SK-N-SH (cell line): ENCODE measurements at regions not wholly inside any gene's neighbourhood (a gene's known extent, or its start where the extent isn't known, plus 50 kb on each side); places are given as distances from the start of the nearest gene placed in this dataset.
"Not testable (repeated sequence)": the region's sequence is repeated elsewhere in the genome, so short reads cannot be mapped to it uniquely, and the experiment has no call there.

Experiments
- CTCF ChIA-PET: fragments of 300-600, 350-600 bp; formaldehyde crosslinking; extraction: SDS; loops from one replicate; lab custom pipeline; 2021; lab: Yijun Ruan, JAX
- POLR2A ChIA-PET: fragments of 350-600 bp; sonication (Branson Sonifier 250); formaldehyde crosslinking; extraction: SDS; loops from one replicate; lab custom pipeline; 2020; ENCODE audit warnings: antibody characterized with exemption, inconsistent platforms; lab: Yijun Ruan, JAX
- DNase-seq: peaks from one replicate; pipeline ENCODE4 v3.0.0; 2012
- H2AFZ ChIP-seq: fragments of 200-600 bp; sonication (generic); 2 replicates; pipeline ENCODE4 v1.8.1; 2016; ENCODE audit warnings: antibody characterized with exemption, mild to moderate bottlenecking, low read depth
- H3F3A ChIP-seq: fragments of 200-600 bp; sonication (generic); replicated peaks from 2 replicates; pipeline ENCODE3; 2016; ENCODE audit warnings: antibody characterized with exemption, mild to moderate bottlenecking; ENCODE audit not compliant: insufficient read depth
- H3K27ac ChIP-seq, 2 experiments: fragments of 200-500 bp in 1 of 2; fragments of 200-600 bp in 1 of 2; sonication (Bioruptor generic) in 1 of 2; sonication (generic), shearing (Covaris generic) in 1 of 2; 2 replicates each; pipeline versions ENCODE4 v1.5.1 to v1.6.1; 2014 to 2016; ENCODE audit warnings: low read depth in 2 of 2, inconsistent platforms in 1 of 2, low read length in 1 of 2, mild to moderate bottlenecking in 1 of 2, mixed read lengths in 1 of 2
- H3K27me3 ChIP-seq: fragments of 200-600 bp; sonication (generic), shearing (Covaris generic); 2 replicates; pipeline ENCODE4 v1.6.1; 2016; ENCODE audit warnings: mixed run types; ENCODE audit not compliant: insufficient read depth
- H3K36me3 ChIP-seq, 2 experiments: fragments of 200-500 bp in 1 of 2; fragments of 200-600 bp in 1 of 2; sonication (Bioruptor generic) in 1 of 2; sonication (generic) in 1 of 2; replicated peaks in 1 of 2; 2 replicates each; pipeline versions ENCODE3 to v1.5.1; 2014 to 2016; ENCODE audit warnings: low read length in 1 of 2, mild to moderate bottlenecking in 1 of 2; ENCODE audit not compliant: insufficient read depth in 2 of 2, control insufficient read depth in 1 of 2
- H3K4me1 ChIP-seq, 2 experiments: fragments of 200-500 bp in 1 of 2; fragments of 200-600 bp in 1 of 2; sonication (Bioruptor generic) in 1 of 2; sonication (generic), shearing (Covaris generic) in 1 of 2; 2 replicates each; pipeline versions ENCODE4 v1.5.1 to v1.6.1; 2014 to 2016; ENCODE audit warnings: low read depth in 1 of 2, low read length in 1 of 2, mixed run types in 1 of 2; ENCODE audit not compliant: insufficient read depth in 2 of 2, control insufficient read depth in 1 of 2
- H3K4me2 ChIP-seq: fragments of 200-600 bp; sonication (generic), shearing (Covaris generic); 2 replicates; pipeline ENCODE4 v1.6.1; 2017; ENCODE audit warnings: mixed run types
- H3K4me3 ChIP-seq, 2 experiments: fragments of 200-500 bp in 1 of 2; fragments of 200-600 bp in 1 of 2; sonication (Bioruptor generic) in 1 of 2; sonication (generic), shearing (Covaris generic) in 1 of 2; 2 replicates each; pipeline versions ENCODE4 v1.5.1 to v1.8.1; 2014 to 2016; ENCODE audit warnings: low read depth in 2 of 2, inconsistent platforms in 1 of 2, low read length in 1 of 2, mild to moderate bottlenecking in 1 of 2, mixed read lengths in 1 of 2, moderate library complexity in 1 of 2
- H3K79me2 ChIP-seq: fragments of 200-600 bp; sonication (generic); 2 replicates; pipeline ENCODE4 v1.8.1; 2017; ENCODE audit warnings: mild to moderate bottlenecking; ENCODE audit not compliant: insufficient read depth
- H3K9ac ChIP-seq: fragments of 200-600 bp; sonication (generic); 2 replicates; pipeline ENCODE4 v1.6.1; 2017; ENCODE audit warnings: mixed run types
- H3K9me2 ChIP-seq: fragments of 200-600 bp; sonication (generic); 2 replicates; pipeline ENCODE4 v1.6.1; 2017; ENCODE audit warnings: mixed run types
- H3K9me3 ChIP-seq: fragments of 200-600 bp; sonication (generic); 2 replicates; pipeline ENCODE4 v1.6.1; 2017; ENCODE audit warnings: mixed run types, mild to moderate bottlenecking, moderate library complexity
- H4K20me1 ChIP-seq: fragments of 200-600 bp; sonication (generic); 2 replicates; pipeline ENCODE4 v1.6.1; 2017; ENCODE audit warnings: mild to moderate bottlenecking, mixed run types; ENCODE audit not compliant: insufficient read depth
- CTCF ChIP-seq: fragments of 200-600 bp; sonication (generic); IDR thresholded peaks from 2 replicates; pipeline ENCODE4 v1.6.1; 2017; ENCODE audit warnings: antibody characterized with exemption, mild to moderate bottlenecking, moderate library complexity
- FOSL2 ChIP-seq: IDR thresholded peaks from 2 replicates; pipeline ENCODE4 v1.4.0; 2012; ENCODE audit warnings: low read depth, mild to moderate bottlenecking, moderate library complexity, borderline replicate concordance
- IRF3 ChIP-seq: fragments of 150-350 bp; IDR thresholded peaks from 2 replicates; pipeline ENCODE4 v1.6.1; 2016; ENCODE audit warnings: mild to moderate bottlenecking, low read depth, low read length
- JUND ChIP-seq: IDR thresholded peaks from 2 replicates; pipeline ENCODE4 v1.4.0; 2012
- MAX ChIP-seq: IDR thresholded peaks from 2 replicates; pipeline ENCODE4 v1.4.0; 2012; ENCODE audit warnings: low read depth
- MEF2A ChIP-seq: IDR thresholded peaks from 2 replicates; pipeline ENCODE4 v1.4.0; 2012; ENCODE audit warnings: low read depth, borderline replicate concordance
- RCOR1 ChIP-seq: fragments of 150-350 bp; IDR thresholded peaks from 2 replicates; pipeline ENCODE4 v1.6.1; 2017; ENCODE audit warnings: antibody characterized with exemption, low read length
- RXRA ChIP-seq: IDR thresholded peaks from 2 replicates; pipeline ENCODE4 v1.4.0; 2012; ENCODE audit warnings: low read depth, mild to moderate bottlenecking, borderline replicate concordance
- SMC3 ChIP-seq: IDR thresholded peaks from 2 replicates; pipeline ENCODE4 v1.6.1; 2012; ENCODE audit warnings: low read depth, low read length, improper control_type of control experiment
- ZBTB33 ChIP-seq: IDR thresholded peaks from 2 replicates; pipeline ENCODE4 v1.4.0; 2012; ENCODE audit warnings: low read depth, borderline replicate concordance
- WGBS: methylation state at CpG from one replicate; pipeline ENCODE4 v1.1.6; 2017; ENCODE audit warnings: low lambda C conversion rate; 5-methylcytosine and 5-hydroxymethylcytosine counted together

- Histone ChIP-seq H3K4me1 (no peaks in the 10 kb centered on the region), H3K4me2 (no peak overlapping the region), H3K9ac (no peak overlapping the region), H3K9me3 (no peaks in the 10 kb centered on the region), H3K79me2 (no peaks in the 10 kb centered on the region), H2AFZ (no peak overlapping the region)
- DNase-seq: no peak
- TF ChIP-seq CTCF (no peak), MAX (no peak), FOSL2 (no peak), IRF3 (no peak), ZBTB33 (no peak), JUND (no peak), RCOR1 (no peak), SMC3 (no peak), MEF2A (no peak), RXRA (no peak)
- TF ChIP-seq, all 33 proteins: peak for 0
- 18% methylated on average over 3 of the region's 3 CpGs for WGBS
- Histone ChIP-seq H4K20me1 (no peaks in the 10 kb centered on the region), H3K36me3 (no peaks in the 10 kb centered on the region), H3K9me2 (no peaks in the 10 kb centered on the region), H3K27ac (no peak overlapping the region), H3K4me3 (no peak overlapping the region), H3F3A (no peaks in the 10 kb centered on the region), H3K27me3 (no peaks in the 10 kb centered on the region)
- POLR2A ChIA-PET: no interaction called here
- CTCF ChIA-PET: no interaction called here
Observed at GRCh38 chr10:109324721-109325120, 598.6 kb downstream of the XPNPEP1 start.

GRCh38 chr10:109317746-109318366 lies 605.5 kb downstream of the XPNPEP1 start:
- no peak for TF ChIP-seq ZBTB33
- Histone ChIP-seq H3K9me2 (no peaks in the 10 kb centered on the region), H3K4me1 (no peaks in the 10 kb centered on the region), H3F3A (no peaks in the 10 kb centered on the region), H4K20me1 (no peaks in the 10 kb centered on the region), H3K79me2 (no peaks in the 10 kb centered on the region), H3K27me3 (no peaks in the 10 kb centered on the region), H3K36me3 (no peaks in the 10 kb centered on the region), H3K4me2 (no peak overlapping the region), H3K27ac (no peak overlapping the region), H3K4me3 (no peak overlapping the region), H3K9ac (no peak overlapping the region), H2AFZ (no peak overlapping the region), H3K9me3 (no peaks in the 10 kb centered on the region)
- no peak for DNase-seq
- ChIA-PET CTCF (no interaction called here), POLR2A (no interaction called here)
- 19% methylated on average over 3 of the region's 3 CpGs for WGBS

GRCh38 chr10:109314016-109314415 lies 609.3 kb downstream of the XPNPEP1 start:
- DNase-seq, H3K4me1 ChIP-seq, H4K20me1 ChIP-seq, H3K27me3 ChIP-seq, POLR2A ChIA-PET, H2AFZ ChIP-seq, H3K36me3 ChIP-seq, H3F3A ChIP-seq, H3K9me3 ChIP-seq, H3K4me3 ChIP-seq, H3K9ac ChIP-seq, H3K79me2 ChIP-seq, H3K9me2 ChIP-seq, H3K27ac ChIP-seq, CTCF ChIA-PET, H3K4me2 ChIP-seq: not testable (repeated sequence)
- WGBS: 19% methylated on average over 3 of the region's 3 CpGs
